PC-9 (cell line): ENCODE measurements at regions not wholly inside any gene's neighbourhood (a gene's known extent, or its start where the extent isn't known, plus 50 kb on each side); places are given as distances from the start of the nearest gene placed in this dataset.

ENCODE experiments used
- BruUV-seq: library from RNA; stranded (reverse); fragments of 400-500 nt; replicated peaks from 2 replicates; lab custom pipeline; 2021; lab: Mats Ljungman, UMichigan
- CTCF ChIA-PET: fragments of 300-600 bp; sonication (Branson Sonifier 250); formaldehyde crosslinking; loops from one replicate; lab custom pipeline; 2022; ENCODE audit warnings: antibody characterized with exemption; lab: Charles Lee
- POLR2A ChIA-PET: fragments of 300-600 bp; sonication (Branson Sonifier 250); formaldehyde crosslinking; loops from one replicate; lab custom pipeline; 2022; ENCODE audit warnings: antibody characterized with exemption; ENCODE audit not compliant: unreplicated experiment; lab: Charles Lee
- DNase-seq, 2 experiments: peaks; one replicate each; pipeline versions ENCODE4 v3.0.0 to v3.0.0-alpha.2; 2015 to 2022; ENCODE audit warnings: mixed read lengths in 1 of 2
- H2AFZ ChIP-seq: fragments of 200-600 bp; sonication (generic); 2 replicates; pipeline ENCODE4 v1.8.1; 2017; ENCODE audit warnings: antibody characterized with exemption
- H3F3A ChIP-seq: fragments of 200-600 bp; sonication (generic); 2 replicates; pipeline ENCODE4 v1.8.1; 2017; ENCODE audit warnings: antibody characterized with exemption, mild to moderate bottlenecking, low read depth; ENCODE audit not compliant: insufficient read depth
- H3K27ac ChIP-seq: fragments of 200-600 bp; sonication (generic); 2 replicates; pipeline ENCODE4 v1.6.1; 2016; ENCODE audit warnings: mixed run types
- H3K27me3 ChIP-seq: fragments of 200-600 bp; sonication (generic); 2 replicates; pipeline ENCODE4 v1.6.1; 2016; ENCODE audit warnings: low read depth, mixed run types; ENCODE audit not compliant: insufficient read depth
- H3K36me3 ChIP-seq: fragments of 200-600 bp; sonication (generic); 2 replicates; pipeline ENCODE4 v1.6.1; 2016; ENCODE audit warnings: low read depth, mixed run types
- H3K4me1 ChIP-seq: fragments of 200-600 bp; sonication (generic); replicated peaks from 2 replicates; pipeline ENCODE4 v1.6.1; 2016; ENCODE audit warnings: mixed run types; ENCODE audit not compliant: insufficient read depth
- H3K4me2 ChIP-seq: fragments of 200-600 bp; sonication (generic); 2 replicates; pipeline ENCODE4 v1.6.1; 2017; ENCODE audit warnings: mixed run types
- H3K4me3 ChIP-seq: fragments of 200-600 bp; sonication (generic); 2 replicates; pipeline ENCODE4 v1.6.1; 2016; ENCODE audit warnings: mixed run types
- H3K79me2 ChIP-seq: fragments of 200-600 bp; sonication (generic); 2 replicates; pipeline ENCODE4 v1.6.1; 2017; ENCODE audit warnings: low read depth, mixed run types
- H3K9me2 ChIP-seq: fragments of 200-600 bp; sonication (generic); 2 replicates; pipeline ENCODE4 v1.8.1; 2017; ENCODE audit warnings: mild to moderate bottlenecking; ENCODE audit not compliant: insufficient read depth
- H3K9me3 ChIP-seq: fragments of 200-600 bp; sonication (generic); 2 replicates; pipeline ENCODE4 v1.8.1; 2016; ENCODE audit warnings: low read depth; ENCODE audit not compliant: insufficient read depth
- H4K20me1 ChIP-seq: fragments of 200-600 bp; sonication (generic); 2 replicates; pipeline ENCODE4 v1.8.1; 2017; ENCODE audit not compliant: insufficient read depth
- CTCF ChIP-seq: fragments of 200-600 bp; sonication (generic); conservative IDR thresholded peaks from 2 replicates; pipeline ENCODE4 v1.6.1; 2017; ENCODE audit warnings: mixed run types, antibody characterized with exemption, mild to moderate bottlenecking, moderate library complexity
- EZH2 ChIP-seq: fragments of 200-600 bp; sonication (generic); IDR thresholded peaks from 2 replicates; pipeline ENCODE4 v1.8.0; 2017; ENCODE audit warnings: antibody characterized with exemption, low read depth
- intact Hi-C: fragments of 100-400 bp; cut with micrococcal nuclease; formaldehyde crosslinking; loops from one replicate; pipeline ENCODE4 v1.10.0; 2022; ENCODE audit not compliant: unreplicated experiment

GRCh38 chr3:105987809-105988208 is 119.0 kb upstream of the CBLB start:
- Histone ChIP-seq H3K27ac (no peak overlapping the region), H3K9me3 (peaks cover 21% of the 10 kb centered on the region), H3K79me2 (no peaks in the 10 kb centered on the region), H3K27me3 (no peaks in the 10 kb centered on the region), H3K9me2 (no peaks in the 10 kb centered on the region), H3K36me3 (no peaks in the 10 kb centered on the region), H3K4me3 (no peak overlapping the region), H3F3A (no peaks in the 10 kb centered on the region), H2AFZ (peak overlapping the region; percentile 22; the same call in 1 of the 2 replicates), H4K20me1 (no peaks in the 10 kb centered on the region), H3K4me1 (no peaks in the 10 kb centered on the region), H3K4me2 (no peak overlapping the region)
- no peak for DNase-seq
- POLR2A ChIA-PET: no interaction called here
- CTCF ChIA-PET: no interaction called here
- intact Hi-C loops: no loop called here
- TF ChIP-seq CTCF (no peak), EZH2 (no peak)
- BruUV-seq: no TSS peak

- intact Hi-C loops: no loop called here
- Histone ChIP-seq H3F3A (no peaks in the 10 kb centered on the region), H3K4me1 (no peaks in the 10 kb centered on the region), H2AFZ (peak overlapping the region; percentile 22; the same call in 1 of the 2 replicates), H4K20me1 (no peaks in the 10 kb centered on the region), H3K36me3 (no peaks in the 10 kb centered on the region), H3K4me3 (no peak overlapping the region), H3K9me3 (peaks cover 19% of the 10 kb centered on the region), H3K79me2 (no peaks in the 10 kb centered on the region), H3K9me2 (no peaks in the 10 kb centered on the region), H3K27me3 (no peaks in the 10 kb centered on the region), H3K27ac (no peak overlapping the region), H3K4me2 (no peak overlapping the region)
- ChIA-PET POLR2A (no interaction called here), CTCF (no interaction called here)
- TF ChIP-seq EZH2: no peak
- TF ChIP-seq CTCF: no peak
- no TSS peak for BruUV-seq
- DNase-seq: no peak
Observed at GRCh38 chr3:105988540-105989212, 119.9 kb upstream of the CBLB start.

- H3K4me2 ChIP-seq: no peak overlapping the region
- TF ChIP-seq CTCF (no peak), EZH2 (no peak)
- H3K4me3 ChIP-seq: no peak overlapping the region
- intact Hi-C loops: loop anchor here (10.0 kb wide), 1 partner anchor 188 kb away; no protein-coding TSS in a partner anchor
- no peak overlapping the region for H2AFZ ChIP-seq
- DNase-seq: no peak
- H3K9me3 ChIP-seq: peaks cover 40% of the 10 kb centered on the region
- H3K27ac ChIP-seq: peak overlapping the region; percentile 79; the same call in 1 of the 2 replicates
- no peaks in the 10 kb centered on the region for H4K20me1 ChIP-seq
- CTCF ChIA-PET: no interaction called here
- peaks cover 21% of the 10 kb centered on the region for H3F3A ChIP-seq
- no peaks in the 10 kb centered on the region for H3K36me3 ChIP-seq
- H3K79me2 ChIP-seq: no peaks in the 10 kb centered on the region
- BruUV-seq: no TSS peak
- H3K4me1 ChIP-seq: peaks cover 23% of the 10 kb centered on the region
- H3K9me2 ChIP-seq: no peaks in the 10 kb centered on the region
- H3K27me3 ChIP-seq: no peaks in the 10 kb centered on the region
- POLR2A ChIA-PET: no interaction called here
Observed at GRCh38 chr3:105996781-105997180, 128.0 kb upstream of the CBLB start.
